Epithelial cell of proximal tubule (primary cell): ENCODE measurements at regions not wholly inside any gene's neighbourhood (a gene's known extent, or its start where the extent isn't known, plus 50 kb on each side); places are given as distances from the start of the nearest gene placed in this dataset.

Experiments used
- DNase-seq: peaks from one replicate; pipeline ENCODE4 v3.0.0-alpha.2; 2011; ENCODE audit warnings: low read depth
- H3K4me3 ChIP-seq: 2 replicates; pipeline ENCODE4 v1.5.1; 2011; ENCODE audit warnings: low read depth, mild to moderate bottlenecking, low read length
- TF ChIP-seq, protein P1 (sequence below): conservative IDR thresholded peaks from 2 replicates; pipeline ENCODE4 v1.5.1; 2012; ENCODE audit warnings: low read depth, mild to moderate bottlenecking, low read length

- H3K4me3 ChIP-seq = no peak overlapping the region
- DNase-seq = no peak
- TF ChIP-seq, protein P1, sequence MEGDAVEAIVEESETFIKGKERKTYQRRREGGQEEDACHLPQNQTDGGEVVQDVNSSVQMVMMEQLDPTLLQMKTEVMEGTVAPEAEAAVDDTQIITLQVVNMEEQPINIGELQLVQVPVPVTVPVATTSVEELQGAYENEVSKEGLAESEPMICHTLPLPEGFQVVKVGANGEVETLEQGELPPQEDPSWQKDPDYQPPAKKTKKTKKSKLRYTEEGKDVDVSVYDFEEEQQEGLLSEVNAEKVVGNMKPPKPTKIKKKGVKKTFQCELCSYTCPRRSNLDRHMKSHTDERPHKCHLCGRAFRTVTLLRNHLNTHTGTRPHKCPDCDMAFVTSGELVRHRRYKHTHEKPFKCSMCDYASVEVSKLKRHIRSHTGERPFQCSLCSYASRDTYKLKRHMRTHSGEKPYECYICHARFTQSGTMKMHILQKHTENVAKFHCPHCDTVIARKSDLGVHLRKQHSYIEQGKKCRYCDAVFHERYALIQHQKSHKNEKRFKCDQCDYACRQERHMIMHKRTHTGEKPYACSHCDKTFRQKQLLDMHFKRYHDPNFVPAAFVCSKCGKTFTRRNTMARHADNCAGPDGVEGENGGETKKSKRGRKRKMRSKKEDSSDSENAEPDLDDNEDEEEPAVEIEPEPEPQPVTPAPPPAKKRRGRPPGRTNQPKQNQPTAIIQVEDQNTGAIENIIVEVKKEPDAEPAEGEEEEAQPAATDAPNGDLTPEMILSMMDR = no peak
Measured at GRCh38 chr16:86391984-86392383, 118.3 kb upstream of the FOXF1 start.

DNA sequence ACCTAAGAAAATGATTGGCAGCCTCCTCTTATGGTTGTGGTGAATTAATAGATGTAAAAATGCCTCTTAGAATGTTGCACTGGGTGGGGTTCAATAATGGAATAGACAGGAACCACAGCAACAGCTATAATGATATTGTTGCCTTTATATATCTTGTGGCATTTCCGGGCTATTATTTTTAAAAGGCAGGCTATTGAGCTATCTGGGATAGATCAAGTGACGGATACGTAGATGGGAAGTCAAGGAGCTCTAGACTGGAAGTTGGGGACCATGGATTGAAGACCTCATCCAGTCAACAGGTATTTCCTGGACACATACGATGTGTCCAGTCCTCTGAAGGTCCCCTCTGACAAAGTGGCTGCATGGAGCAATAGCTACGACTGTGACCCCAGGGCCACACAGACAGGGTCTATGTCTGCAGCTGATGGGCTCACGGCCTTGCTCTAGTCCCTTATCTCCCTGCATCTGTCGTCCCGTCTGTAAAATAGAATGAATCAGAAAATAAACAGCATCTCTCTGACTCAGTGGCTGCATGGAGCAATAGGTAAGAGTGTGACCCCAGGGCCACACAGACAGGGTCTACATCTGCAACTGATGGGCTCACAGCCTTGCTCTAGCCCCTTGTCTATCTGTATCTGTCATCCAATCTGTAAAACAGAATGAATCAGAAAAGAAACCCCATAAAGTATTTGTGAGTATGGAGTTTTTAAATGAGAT lies 117.7 kb upstream of the FOXF1 start:
- no peak overlapping the region for H3K4me3 ChIP-seq
- DNase-seq = no peak
- TF ChIP-seq, protein P1 = no peak

DNA sequence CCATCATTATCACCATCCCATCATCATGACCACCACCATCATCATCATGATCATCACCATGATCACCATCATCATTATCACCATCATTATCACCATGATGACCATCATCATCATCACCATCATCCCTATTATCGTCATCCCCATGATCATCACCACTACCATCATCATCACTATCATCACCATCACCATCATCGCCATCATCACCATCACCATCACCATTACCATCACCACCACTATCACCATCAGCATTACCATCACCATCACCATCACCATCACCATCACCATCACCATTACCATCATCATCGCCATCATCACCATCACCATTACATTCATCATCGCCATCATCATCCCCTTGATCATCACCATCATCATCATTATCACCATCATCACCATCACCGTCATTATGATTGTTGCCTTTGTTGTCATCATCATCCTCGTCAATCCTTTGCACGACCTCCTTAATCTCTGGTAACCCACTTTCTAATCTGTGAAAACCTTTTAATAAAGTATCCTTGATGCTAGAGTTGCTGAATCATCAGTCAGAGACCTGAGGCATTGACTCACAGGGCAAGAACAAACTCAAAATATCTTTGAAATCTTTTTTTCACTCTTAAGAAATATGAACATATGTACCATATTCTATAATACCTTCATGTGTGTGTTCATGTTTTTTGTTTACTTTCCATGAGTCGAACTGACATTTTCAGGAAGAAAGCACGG lies 116.3 kb upstream of the FOXF1 start:
- DNase-seq = no peak
- H3K4me3 ChIP-seq = no peak overlapping the region
- TF ChIP-seq, protein P1 = no peak

GRCh38 chr16:86395477-86395876 lies 114.8 kb upstream of the FOXF1 start:
- no peak for DNase-seq
- no peak overlapping the region for H3K4me3 ChIP-seq
- TF ChIP-seq, protein P1 = no peak

DNA sequence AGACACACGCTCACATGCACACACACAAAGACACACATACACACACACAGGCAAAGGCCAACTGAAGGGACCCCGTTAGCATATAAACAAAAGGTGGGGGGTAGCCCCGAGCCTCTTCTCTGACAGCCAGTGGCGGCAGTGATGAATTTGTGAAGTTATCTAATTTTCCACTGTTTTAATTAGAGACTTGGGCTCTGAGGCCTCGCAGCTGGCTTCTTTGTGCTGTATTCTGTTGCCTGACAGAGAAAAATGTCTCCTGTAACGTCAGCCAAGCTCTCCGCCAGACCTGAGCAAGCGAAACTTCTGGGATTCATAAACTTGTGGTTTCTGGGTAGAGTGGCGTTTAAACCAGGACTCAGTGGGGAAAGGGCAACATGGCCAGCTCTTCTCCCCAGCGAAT lies 113.9 kb upstream of the FOXF1 start:
- no peak for DNase-seq
- no peak overlapping the region for H3K4me3 ChIP-seq
- TF ChIP-seq, protein P1 = no peak

GRCh38 chr16:86396901-86397311 lies 113.4 kb upstream of the FOXF1 start:
- no peak for DNase-seq
- TF ChIP-seq, protein P1 = no peak
- H3K4me3 ChIP-seq = no peak overlapping the region
